Karpas-422 (cell line): ENCODE measurements at regions not wholly inside any gene's neighbourhood (a gene's known extent, or its start where the extent isn't known, plus 50 kb on each side); places are given as distances from the start of the nearest gene placed in this dataset.

Source experiments
- DNase-seq: peaks from one replicate; pipeline ENCODE4 v3.0.0-alpha.2; 2015
- H2AFZ ChIP-seq: fragments of 200-600 bp; sonication (generic); 2 replicates; pipeline ENCODE4 v1.6.1; 2014; ENCODE audit warnings: antibody characterized with exemption, low read length, mixed read lengths
- H3K27ac ChIP-seq: fragments of 200-600 bp; sonication (generic); 2 replicates; pipeline ENCODE4 v1.5.1; 2014; ENCODE audit warnings: mild to moderate bottlenecking, low read length, moderate library complexity
- H3K27me3 ChIP-seq: fragments of 200-600 bp; sonication (generic); 2 replicates; pipeline ENCODE4 v1.6.1; 2014; ENCODE audit warnings: low read length, mixed read lengths
- H3K36me3 ChIP-seq: fragments of 200-600 bp; sonication (generic); 2 replicates; pipeline ENCODE4 v1.6.1; 2014; ENCODE audit warnings: low read length, mixed read lengths; ENCODE audit not compliant: insufficient read depth
- H3K4me1 ChIP-seq: fragments of 200-600 bp; sonication (generic); 2 replicates; pipeline ENCODE4 v1.6.1; 2014; ENCODE audit warnings: mild to moderate bottlenecking, low read length, mixed read lengths
- H3K4me2 ChIP-seq: fragments of 200-600 bp; sonication (generic); 2 replicates; pipeline ENCODE4 v1.6.1; 2014; ENCODE audit warnings: low read length, low read depth, mild to moderate bottlenecking; ENCODE audit not compliant: poor library complexity, severe bottlenecking
- H3K4me3 ChIP-seq: fragments of 200-600 bp; sonication (generic); 2 replicates; pipeline ENCODE4 v1.5.1; 2014; ENCODE audit warnings: mild to moderate bottlenecking, antibody characterized with exemption, low read length, mixed read lengths
- H3K79me2 ChIP-seq: fragments of 200-600 bp; sonication (generic); 2 replicates; pipeline ENCODE4 v1.6.1; 2014; ENCODE audit warnings: mild to moderate bottlenecking, low read length, mixed read lengths
- H3K9ac ChIP-seq: fragments of 200-600 bp; sonication (generic); 2 replicates; pipeline ENCODE4 v1.6.0; 2014; ENCODE audit warnings: low read length
- H3K9me2 ChIP-seq: fragments of 200-600 bp; sonication (generic), shearing (Covaris generic); replicated peaks from 2 replicates; pipeline ENCODE4 v1.6.0; 2014; ENCODE audit warnings: mild to moderate bottlenecking, low read length, moderate library complexity; ENCODE audit not compliant: insufficient read depth
- H3K9me3 ChIP-seq: fragments of 300-700, 200-600 bp; sonication (generic); 2 replicates; pipeline ENCODE4 v1.6.1; 2014; ENCODE audit warnings: low read length, mixed read lengths
- H4K20me1 ChIP-seq: fragments of 200-600 bp; sonication (generic); 2 replicates; pipeline ENCODE4 v1.6.1; 2014; ENCODE audit warnings: mild to moderate bottlenecking, antibody characterized with exemption, low read length, low read depth; ENCODE audit not compliant: insufficient read depth

GRCh38 chr2:71800851-71801250 lies 346.8 kb downstream of the CYP26B1 start:
- Histone ChIP-seq H3K4me3 (no peak overlapping the region), H2AFZ (no peak overlapping the region), H3K4me1 (no peaks in the 10 kb centered on the region), H3K4me2 (no peak overlapping the region), H3K79me2 (no peaks in the 10 kb centered on the region), H3K9ac (no peak overlapping the region), H3K36me3 (no peaks in the 10 kb centered on the region), H3K9me3 (no peaks in the 10 kb centered on the region), H3K27me3 (no peaks in the 10 kb centered on the region), H3K27ac (no peak overlapping the region), H4K20me1 (no peaks in the 10 kb centered on the region), H3K9me2 (no peaks in the 10 kb centered on the region)
- DNase-seq, result no peak

- Histone ChIP-seq H4K20me1 (no peaks in the 10 kb centered on the region), H3K4me3 (no peak overlapping the region), H3K9me2 (no peaks in the 10 kb centered on the region), H2AFZ (no peak overlapping the region), H3K4me2 (no peak overlapping the region), H3K9me3 (no peaks in the 10 kb centered on the region), H3K4me1 (no peaks in the 10 kb centered on the region), H3K27ac (no peak overlapping the region), H3K79me2 (no peaks in the 10 kb centered on the region), H3K27me3 (no peaks in the 10 kb centered on the region), H3K9ac (no peak overlapping the region), H3K36me3 (no peaks in the 10 kb centered on the region)
- DNase-seq, result no peak
These were observed 346.9 kb downstream of the DYSF start for GRCh38 chr2:71800106-71800809.

GRCh38 chr2:71799013-71799575 lies 345.7 kb downstream of the DYSF start:
- no peaks in the 10 kb centered on the region for H3K27me3 ChIP-seq
- no peak overlapping the region for H3K4me2 ChIP-seq
- no peaks in the 10 kb centered on the region for H3K4me1 ChIP-seq
- H3K4me3 ChIP-seq, result no peak overlapping the region
- H3K27ac ChIP-seq, result no peak overlapping the region
- DNase-seq, result no peak
- no peak overlapping the region for H3K9ac ChIP-seq
- no peaks in the 10 kb centered on the region for H3K9me3 ChIP-seq
- H3K79me2 ChIP-seq, result no peaks in the 10 kb centered on the region
- no peaks in the 10 kb centered on the region for H4K20me1 ChIP-seq
- H3K9me2 ChIP-seq, result no peaks in the 10 kb centered on the region
- H2AFZ ChIP-seq, result no peak overlapping the region
- H3K36me3 ChIP-seq, result no peaks in the 10 kb centered on the region

- H3K36me3 ChIP-seq, result no peaks in the 10 kb centered on the region
- no peaks in the 10 kb centered on the region for H3K4me1 ChIP-seq
- H4K20me1 ChIP-seq, result no peaks in the 10 kb centered on the region
- peak; percentile 78 for DNase-seq
- H3K9me2 ChIP-seq, result no peaks in the 10 kb centered on the region
- no peak overlapping the region for H2AFZ ChIP-seq
- no peak overlapping the region for H3K4me2 ChIP-seq
- H3K9me3 ChIP-seq, result no peaks in the 10 kb centered on the region
- no peak overlapping the region for H3K4me3 ChIP-seq
- H3K9ac ChIP-seq, result no peak overlapping the region
- H3K27me3 ChIP-seq, result no peaks in the 10 kb centered on the region
- H3K79me2 ChIP-seq, result no peaks in the 10 kb centered on the region
- H3K27ac ChIP-seq, result no peak overlapping the region
These were observed 345.1 kb downstream of the DYSF start for GRCh38 chr2:71798266-71799012.

- Histone ChIP-seq H3K79me2 (no peaks in the 10 kb centered on the region), H4K20me1 (no peaks in the 10 kb centered on the region), H3K4me2 (no peak overlapping the region), H3K27me3 (no peaks in the 10 kb centered on the region), H3K27ac (no peak overlapping the region), H3K36me3 (no peaks in the 10 kb centered on the region), H3K9me2 (no peaks in the 10 kb centered on the region), H3K9ac (no peak overlapping the region), H3K4me3 (no peak overlapping the region), H2AFZ (no peak overlapping the region), H3K9me3 (no peaks in the 10 kb centered on the region), H3K4me1 (no peaks in the 10 kb centered on the region)
- no peak for DNase-seq
These were observed 343.9 kb downstream of the DYSF start for GRCh38 chr2:71797035-71797810.

- H3K79me2 ChIP-seq, result no peaks in the 10 kb centered on the region
These were observed 342.8 kb downstream of the DYSF start for GRCh38 chr2:71796174-71796593.

GRCh38 chr2:71795486-71795885 lies 342.1 kb downstream of the DYSF start:
- DNase-seq, result no peak
- no peaks in the 10 kb centered on the region for H3K9me3 ChIP-seq
- H3K79me2 ChIP-seq, result no peaks in the 10 kb centered on the region
- no peaks in the 10 kb centered on the region for H3K27me3 ChIP-seq
- no peak overlapping the region for H2AFZ ChIP-seq
- no peaks in the 10 kb centered on the region for H3K36me3 ChIP-seq
- H3K9ac ChIP-seq, result no peak overlapping the region
- no peaks in the 10 kb centered on the region for H3K4me1 ChIP-seq
- H3K4me3 ChIP-seq, result no peak overlapping the region
- no peak overlapping the region for H3K4me2 ChIP-seq
- no peaks in the 10 kb centered on the region for H4K20me1 ChIP-seq
- H3K9me2 ChIP-seq, result no peaks in the 10 kb centered on the region
- H3K27ac ChIP-seq, result no peak overlapping the region

More at GRCh38 chr2:71796174-71796593, 342.8 kb downstream of the DYSF start:
- no peaks in the 10 kb centered on the region for H4K20me1 ChIP-seq
- H3K9me2 ChIP-seq, result no peaks in the 10 kb centered on the region
- no peak overlapping the region for H3K9ac ChIP-seq
- H3K27ac ChIP-seq, result no peak overlapping the region
- no peaks in the 10 kb centered on the region for H3K4me1 ChIP-seq
- no peaks in the 10 kb centered on the region for H3K9me3 ChIP-seq
- no peaks in the 10 kb centered on the region for H3K36me3 ChIP-seq
- H3K4me3 ChIP-seq, result no peak overlapping the region
- H3K27me3 ChIP-seq, result no peaks in the 10 kb centered on the region
- H3K4me2 ChIP-seq, result no peak overlapping the region
- DNase-seq, result no peak
- H2AFZ ChIP-seq, result no peak overlapping the region

GRCh38 chr2:71794611-71795010 lies 341.2 kb downstream of the DYSF start:
- H3K4me2 ChIP-seq, result no peak overlapping the region
- no peaks in the 10 kb centered on the region for H3K9me2 ChIP-seq
- no peak for DNase-seq
- H3K27me3 ChIP-seq, result no peaks in the 10 kb centered on the region
- H2AFZ ChIP-seq, result no peak overlapping the region
- H3K27ac ChIP-seq, result no peak overlapping the region
- H3K79me2 ChIP-seq, result no peaks in the 10 kb centered on the region
- no peaks in the 10 kb centered on the region for H3K36me3 ChIP-seq
- H4K20me1 ChIP-seq, result no peaks in the 10 kb centered on the region
- H3K9me3 ChIP-seq, result no peaks in the 10 kb centered on the region
- no peaks in the 10 kb centered on the region for H3K4me1 ChIP-seq
- H3K9ac ChIP-seq, result no peak overlapping the region
- no peak overlapping the region for H3K4me3 ChIP-seq
